H1 (cell line): ENCODE measurements at regions not wholly inside any gene's neighbourhood (a gene's known extent, or its start where the extent isn't known, plus 50 kb on each side); places are given as distances from the start of the nearest gene placed in this dataset.

Source experiments
- CBX5 ChIP-seq: fragments of 300-800, 300-1000 bp; sonication (generic); IDR thresholded peaks from 2 replicates; pipeline ENCODE4 v1.7.1; 2016; ENCODE audit warnings: antibody characterized with exemption, low read length, low read depth
- CREB1 ChIP-seq: IDR thresholded peaks from 2 replicates; pipeline ENCODE4 v1.6.1; 2012; ENCODE audit warnings: inconsistent platforms
- EGR1 ChIP-seq: IDR thresholded peaks from 2 replicates; pipeline ENCODE4 v1.6.1; 2011; ENCODE audit warnings: low read depth, low read length, borderline replicate concordance
- KDM4A ChIP-seq: IDR thresholded peaks from one replicate; pipeline ENCODE4 v1.7.1; 2012; ENCODE audit warnings: low read depth, mild to moderate bottlenecking, moderate library complexity, low read length, inconsistent platforms; ENCODE audit not compliant: severe bottlenecking
- KDM5A ChIP-seq: fragments of 200-600 bp; IDR thresholded peaks from 2 replicates; pipeline ENCODE4 v1.7.1; 2012; ENCODE audit warnings: mild to moderate bottlenecking, low read length, inconsistent platforms, mixed read lengths
- SAP30 ChIP-seq: fragments of 300-600 bp; sonication (generic); IDR thresholded peaks from 2 replicates; pipeline ENCODE4 v1.7.1; 2012; ENCODE audit warnings: low read length, moderate library complexity, mild to moderate bottlenecking, inconsistent platforms; ENCODE audit not compliant: insufficient read depth, insufficient replicate concordance
- SIX5 ChIP-seq: IDR thresholded peaks from 2 replicates; pipeline ENCODE4 v1.6.1; 2011; ENCODE audit warnings: mild to moderate bottlenecking, low read depth, low read length
- SRF ChIP-seq: IDR thresholded peaks from 2 replicates; pipeline ENCODE4 v1.6.1; 2011; ENCODE audit warnings: mild to moderate bottlenecking, low read depth, low read length, moderate library complexity
- TAF1 ChIP-seq: IDR thresholded peaks from 2 replicates; pipeline ENCODE4 v1.6.1; 2011; ENCODE audit warnings: mild to moderate bottlenecking, low read depth, low read length
- TBP ChIP-seq: IDR thresholded peaks from 2 replicates; pipeline ENCODE4 v1.6.1; 2011; ENCODE audit warnings: low read depth, low read length, improper control_type of control experiment

DNA sequence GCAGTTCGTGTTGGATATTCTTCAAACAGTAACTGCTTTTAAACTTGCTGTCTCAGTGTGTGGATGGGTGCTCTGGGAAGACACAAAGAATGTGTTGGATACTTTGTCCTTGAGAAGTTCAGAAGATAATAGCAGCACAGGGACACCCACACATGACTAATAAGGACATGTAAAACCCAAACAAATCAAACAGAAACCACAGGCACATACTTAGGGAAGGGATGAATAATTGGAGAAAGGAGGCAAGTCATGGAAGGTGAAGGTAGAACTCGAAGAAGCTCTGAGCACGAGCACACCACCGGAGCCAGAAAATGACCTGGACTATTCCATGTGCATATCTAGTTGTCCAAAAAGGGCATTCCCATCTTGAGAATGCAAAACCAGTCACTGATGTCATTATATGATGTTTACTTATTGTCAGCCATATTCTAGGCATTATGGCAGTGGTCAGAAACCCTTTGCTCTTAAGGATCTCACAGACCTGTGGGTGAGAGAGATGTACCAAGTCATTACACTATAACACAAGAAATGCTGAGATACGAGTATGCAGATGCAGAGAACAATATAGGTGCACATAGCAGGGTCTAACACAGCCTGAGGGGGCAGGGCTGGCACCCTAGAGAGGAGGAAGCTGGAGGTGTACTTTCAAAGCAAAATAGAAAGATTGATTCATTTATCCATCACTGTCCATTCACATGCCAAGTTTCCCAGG is 152.9 kb downstream of the PIK3R1 start (continued):
- TF ChIP-seq SAP30 (no peak), CBX5 (no peak), KDM5A (no peak), SIX5 (no peak), KDM4A (no peak), EGR1 (no peak), SRF (no peak), TBP (no peak), CREB1 (no peak), TAF1 (no peak)
